SK-N-SH treated with all-trans-retinoic acid at 6 μM for 48 hours (cell line): ENCODE measurements at regions not wholly inside any gene's neighbourhood (a gene's known extent, or its start where the extent isn't known, plus 50 kb on each side); places are given as distances from the start of the nearest gene placed in this dataset.

Source experiments
- ATAC-seq: fragments of 200-7000 bp; cut with Tn5 transposase; 3 replicates; pipeline ENCODE4 v1.9.1; 2020; ENCODE audit warnings: mild to moderate bottlenecking, moderate library complexity
- BACH2 ChIP-seq: fragments of 250-450 bp; sonication (Bioruptor Pico); IDR thresholded peaks from 2 replicates; pipeline ENCODE4 v1.9.0; 2021; ENCODE audit warnings: mild to moderate bottlenecking, borderline replicate concordance
- CREB5 ChIP-seq: fragments of 250-450 bp; sonication (Bioruptor Pico); IDR thresholded peaks from 2 replicates; pipeline ENCODE4 v1.5.1; 2020; ENCODE audit warnings: low read depth, mild to moderate bottlenecking, moderate library complexity
- CSDC2 ChIP-seq: fragments of 250-450 bp; sonication (Bioruptor Pico); IDR thresholded peaks from 2 replicates; pipeline ENCODE4 v1.5.0; 2020; ENCODE audit warnings: mild to moderate bottlenecking, moderate library complexity
- ESRRG ChIP-seq: fragments of 250-450 bp; sonication (Bioruptor Pico); IDR thresholded peaks from 2 replicates; pipeline ENCODE4 v1.6.1; 2021; ENCODE audit warnings: mild to moderate bottlenecking
- GLIS3 ChIP-seq: fragments of 250-450 bp; sonication (Bioruptor Pico); IDR thresholded peaks from 2 replicates; pipeline ENCODE4 v1.5.0; 2020; ENCODE audit warnings: mild to moderate bottlenecking, moderate library complexity
- ISL1 ChIP-seq: fragments of 250-450 bp; sonication (Bioruptor Pico); IDR thresholded peaks from 2 replicates; pipeline ENCODE4 v2.1.2; 2022; ENCODE audit warnings: mild to moderate bottlenecking, moderate library complexity
- OSR1 ChIP-seq: fragments of 250-450 bp; sonication (Bioruptor Pico); IDR thresholded peaks from 2 replicates; pipeline ENCODE4 v1.8.0; 2022; ENCODE audit warnings: moderate library complexity, mild to moderate bottlenecking, inconsistent platforms
- PPARA ChIP-seq: fragments of 250-450 bp; sonication (Bioruptor Pico); IDR thresholded peaks from 2 replicates; pipeline ENCODE4 v1.5.0; 2020; ENCODE audit warnings: mild to moderate bottlenecking, borderline replicate concordance
- RARB ChIP-seq: fragments of 250-450 bp; sonication (Bioruptor Pico); IDR thresholded peaks from 2 replicates; pipeline ENCODE4 v1.8.0; 2021; ENCODE audit warnings: mild to moderate bottlenecking, moderate library complexity
- SNAI2 ChIP-seq: fragments of 250-450 bp; sonication (Bioruptor Pico); IDR thresholded peaks from 2 replicates; pipeline ENCODE4 v1.5.0; 2020; ENCODE audit warnings: mild to moderate bottlenecking, moderate library complexity
- TCF4 ChIP-seq: fragments of 250-450 bp; sonication (Bioruptor Pico); IDR thresholded peaks from 2 replicates; pipeline ENCODE4 v1.8.0; 2021; ENCODE audit warnings: mild to moderate bottlenecking, moderate library complexity, borderline replicate concordance
- TOX ChIP-seq: fragments of 250-450 bp; sonication (Bioruptor Pico); IDR thresholded peaks from 2 replicates; pipeline ENCODE4 v1.8.0; 2021; ENCODE audit warnings: mild to moderate bottlenecking, moderate library complexity, borderline replicate concordance
- TSHZ2 ChIP-seq: fragments of 250-450 bp; sonication (Bioruptor Pico); IDR thresholded peaks from 2 replicates; pipeline ENCODE4 v1.5.0; 2020; ENCODE audit warnings: mild to moderate bottlenecking, moderate library complexity
- ZC3H10 ChIP-seq: fragments of 250-450 bp; sonication (Bioruptor Pico); IDR thresholded peaks from 2 replicates; pipeline ENCODE4 v1.5.1; 2021; ENCODE audit warnings: mild to moderate bottlenecking, moderate library complexity
- ZFP3 ChIP-seq: fragments of 250-450 bp; sonication (Bioruptor Pico); IDR thresholded peaks from 2 replicates; pipeline ENCODE4 v1.5.0; 2020; ENCODE audit warnings: mild to moderate bottlenecking, moderate library complexity
- ZFP30 ChIP-seq: fragments of 450-650 bp; formaldehyde crosslinking; IDR thresholded peaks from 2 replicates; pipeline ENCODE4 v1.5.0; 2022; ENCODE audit warnings: mild to moderate bottlenecking, moderate library complexity
- ZNF565 ChIP-seq: fragments of 450-650 bp; formaldehyde crosslinking; conservative IDR thresholded peaks from 2 replicates; pipeline ENCODE4 v1.5.0; 2020; ENCODE audit warnings: low read depth, mild to moderate bottlenecking, moderate library complexity
- ZNF70 ChIP-seq: fragments of 450-650 bp; formaldehyde crosslinking; IDR thresholded peaks from 2 replicates; pipeline ENCODE4 v1.5.0; 2020; ENCODE audit warnings: mild to moderate bottlenecking, moderate library complexity
- ZNF8 ChIP-seq: fragments of 450-650 bp; formaldehyde crosslinking; IDR thresholded peaks from 2 replicates; pipeline ENCODE4 v1.5.0; 2020; ENCODE audit warnings: mild to moderate bottlenecking, moderate library complexity
- TF ChIP-seq, protein P1 (sequence below): fragments of 250-450 bp; sonication (Bioruptor Pico); IDR thresholded peaks from 2 replicates; pipeline ENCODE4 v1.8.0; 2021; ENCODE audit warnings: low read depth, mild to moderate bottlenecking, moderate library complexity, borderline replicate concordance
- TF ChIP-seq, protein P2 (sequence below): fragments of 250-450 bp; sonication (Bioruptor Pico); IDR thresholded peaks from 2 replicates; pipeline ENCODE4 v1.8.0; 2020; ENCODE audit warnings: mild to moderate bottlenecking, moderate library complexity, borderline replicate concordance
- TF ChIP-seq, protein P3 (sequence below): fragments of 250-450 bp; sonication (Bioruptor Pico); IDR thresholded peaks from 2 replicates; pipeline ENCODE4 v1.5.1; 2021; ENCODE audit warnings: mild to moderate bottlenecking, moderate library complexity

GRCh38 chr5:3194684-3195083 is 400.9 kb upstream of the IRX1 start:
- ATAC-seq, result no peak
- no peak for TF ChIP-seq OSR1
- TF ChIP-seq, protein P1, sequence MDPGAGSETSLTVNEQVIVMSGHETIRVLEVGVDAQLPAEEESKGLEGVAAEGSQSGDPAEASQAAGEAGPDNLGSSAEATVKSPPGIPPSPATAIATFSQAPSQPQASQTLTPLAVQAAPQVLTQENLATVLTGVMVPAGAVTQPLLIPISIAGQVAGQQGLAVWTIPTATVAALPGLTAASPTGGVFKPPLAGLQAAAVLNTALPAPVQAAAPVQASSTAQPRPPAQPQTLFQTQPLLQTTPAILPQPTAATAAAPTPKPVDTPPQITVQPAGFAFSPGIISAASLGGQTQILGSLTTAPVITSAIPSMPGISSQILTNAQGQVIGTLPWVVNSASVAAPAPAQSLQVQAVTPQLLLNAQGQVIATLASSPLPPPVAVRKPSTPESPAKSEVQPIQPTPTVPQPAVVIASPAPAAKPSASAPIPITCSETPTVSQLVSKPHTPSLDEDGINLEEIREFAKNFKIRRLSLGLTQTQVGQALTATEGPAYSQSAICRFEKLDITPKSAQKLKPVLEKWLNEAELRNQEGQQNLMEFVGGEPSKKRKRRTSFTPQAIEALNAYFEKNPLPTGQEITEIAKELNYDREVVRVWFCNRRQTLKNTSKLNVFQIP (CRISPR knock-in tag), result no peak
- no peak for TF ChIP-seq TOX (CRISPR knock-in tag)
- no peak for TF ChIP-seq ISL1 (CRISPR knock-in tag)
- no peak for TF ChIP-seq BACH2 (CRISPR knock-in tag)
- no peak for TF ChIP-seq PPARA (CRISPR knock-in tag)
- no peak for TF ChIP-seq CSDC2 (CRISPR knock-in tag)
- no peak for TF ChIP-seq ZFP30
- no peak for TF ChIP-seq ESRRG (CRISPR knock-in tag)
- TF ChIP-seq SNAI2 (CRISPR knock-in tag), result no peak

GRCh38 chr5:3194271-3194670 is 401.4 kb upstream of the IRX1 start:
- TF ChIP-seq, protein P2, sequence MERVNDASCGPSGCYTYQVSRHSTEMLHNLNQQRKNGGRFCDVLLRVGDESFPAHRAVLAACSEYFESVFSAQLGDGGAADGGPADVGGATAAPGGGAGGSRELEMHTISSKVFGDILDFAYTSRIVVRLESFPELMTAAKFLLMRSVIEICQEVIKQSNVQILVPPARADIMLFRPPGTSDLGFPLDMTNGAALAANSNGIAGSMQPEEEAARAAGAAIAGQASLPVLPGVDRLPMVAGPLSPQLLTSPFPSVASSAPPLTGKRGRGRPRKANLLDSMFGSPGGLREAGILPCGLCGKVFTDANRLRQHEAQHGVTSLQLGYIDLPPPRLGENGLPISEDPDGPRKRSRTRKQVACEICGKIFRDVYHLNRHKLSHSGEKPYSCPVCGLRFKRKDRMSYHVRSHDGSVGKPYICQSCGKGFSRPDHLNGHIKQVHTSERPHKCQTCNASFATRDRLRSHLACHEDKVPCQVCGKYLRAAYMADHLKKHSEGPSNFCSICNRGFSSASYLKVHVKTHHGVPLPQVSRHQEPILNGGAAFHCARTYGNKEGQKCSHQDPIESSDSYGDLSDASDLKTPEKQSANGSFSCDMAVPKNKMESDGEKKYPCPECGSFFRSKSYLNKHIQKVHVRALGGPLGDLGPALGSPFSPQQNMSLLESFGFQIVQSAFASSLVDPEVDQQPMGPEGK (CRISPR knock-in tag), result no peak
- no peak for TF ChIP-seq GLIS3 (CRISPR knock-in tag)
- TF ChIP-seq, protein P3, sequence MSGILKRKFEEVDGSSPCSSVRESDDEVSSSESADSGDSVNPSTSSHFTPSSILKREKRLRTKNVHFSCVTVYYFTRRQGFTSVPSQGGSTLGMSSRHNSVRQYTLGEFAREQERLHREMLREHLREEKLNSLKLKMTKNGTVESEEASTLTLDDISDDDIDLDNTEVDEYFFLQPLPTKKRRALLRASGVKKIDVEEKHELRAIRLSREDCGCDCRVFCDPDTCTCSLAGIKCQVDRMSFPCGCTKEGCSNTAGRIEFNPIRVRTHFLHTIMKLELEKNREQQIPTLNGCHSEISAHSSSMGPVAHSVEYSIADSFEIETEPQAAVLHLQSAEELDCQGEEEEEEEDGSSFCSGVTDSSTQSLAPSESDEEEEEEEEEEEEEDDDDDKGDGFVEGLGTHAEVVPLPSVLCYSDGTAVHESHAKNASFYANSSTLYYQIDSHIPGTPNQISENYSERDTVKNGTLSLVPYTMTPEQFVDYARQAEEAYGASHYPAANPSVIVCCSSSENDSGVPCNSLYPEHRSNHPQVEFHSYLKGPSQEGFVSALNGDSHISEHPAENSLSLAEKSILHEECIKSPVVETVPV, result no peak
- no peak for TF ChIP-seq ZNF8 (CRISPR knock-in tag)
- TF ChIP-seq RARB, result no peak
- no peak for TF ChIP-seq TOX (CRISPR knock-in tag)
- no peak for TF ChIP-seq PPARA (CRISPR knock-in tag)
- no peak for TF ChIP-seq ZFP3
- TF ChIP-seq ZC3H10 (CRISPR knock-in tag), result no peak
- ATAC-seq, result no peak

- no peak for ATAC-seq
- TF ChIP-seq CSDC2 (CRISPR knock-in tag) (no peak), ZNF70 (no peak), ZNF8 (CRISPR knock-in tag) (no peak), ZFP30 (no peak), RARB (no peak), OSR1 (no peak), ZNF565 (CRISPR knock-in tag) (no peak), ZFP3 (no peak), GLIS3 (CRISPR knock-in tag) (no peak), BACH2 (CRISPR knock-in tag) (no peak), CREB5 (CRISPR knock-in tag) (no peak), ISL1 (CRISPR knock-in tag) (no peak), TSHZ2 (CRISPR knock-in tag) (no peak), TCF4 (no peak)
- TF ChIP-seq, protein P2 (CRISPR knock-in tag), result no peak
- TF ChIP-seq, protein P3, result no peak
Observed at GRCh38 chr5:3191585-3191984, 404.0 kb upstream of the IRX1 start.
